ENCODE measurements at regions not wholly inside any gene's neighbourhood (a gene's known extent, or its start where the extent isn't known, plus 50 kb on each side); places are given as distances from the start of the nearest gene placed in this dataset.

DNA sequence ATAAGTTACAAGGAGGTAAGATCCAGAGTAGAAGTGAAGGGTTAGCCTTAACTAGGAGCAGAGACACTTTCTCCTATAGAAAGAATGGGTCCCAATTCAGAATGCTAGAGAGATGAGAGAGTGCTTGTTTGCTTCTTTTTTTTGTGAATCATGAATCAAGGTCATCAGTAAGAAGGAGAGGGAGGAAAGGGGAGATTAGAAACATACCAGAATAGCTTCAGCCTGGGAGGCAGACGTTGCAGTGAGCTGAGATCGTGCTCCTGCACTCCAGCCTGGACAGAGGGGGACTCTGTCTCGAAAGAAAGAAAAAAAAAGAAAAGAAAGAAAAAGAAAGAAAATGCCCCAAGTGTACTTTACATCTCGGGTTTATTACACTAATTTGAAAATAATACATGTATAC is 55.8 kb upstream of the SLC35F5 start:
- TF ChIP-seq, protein P1, sequence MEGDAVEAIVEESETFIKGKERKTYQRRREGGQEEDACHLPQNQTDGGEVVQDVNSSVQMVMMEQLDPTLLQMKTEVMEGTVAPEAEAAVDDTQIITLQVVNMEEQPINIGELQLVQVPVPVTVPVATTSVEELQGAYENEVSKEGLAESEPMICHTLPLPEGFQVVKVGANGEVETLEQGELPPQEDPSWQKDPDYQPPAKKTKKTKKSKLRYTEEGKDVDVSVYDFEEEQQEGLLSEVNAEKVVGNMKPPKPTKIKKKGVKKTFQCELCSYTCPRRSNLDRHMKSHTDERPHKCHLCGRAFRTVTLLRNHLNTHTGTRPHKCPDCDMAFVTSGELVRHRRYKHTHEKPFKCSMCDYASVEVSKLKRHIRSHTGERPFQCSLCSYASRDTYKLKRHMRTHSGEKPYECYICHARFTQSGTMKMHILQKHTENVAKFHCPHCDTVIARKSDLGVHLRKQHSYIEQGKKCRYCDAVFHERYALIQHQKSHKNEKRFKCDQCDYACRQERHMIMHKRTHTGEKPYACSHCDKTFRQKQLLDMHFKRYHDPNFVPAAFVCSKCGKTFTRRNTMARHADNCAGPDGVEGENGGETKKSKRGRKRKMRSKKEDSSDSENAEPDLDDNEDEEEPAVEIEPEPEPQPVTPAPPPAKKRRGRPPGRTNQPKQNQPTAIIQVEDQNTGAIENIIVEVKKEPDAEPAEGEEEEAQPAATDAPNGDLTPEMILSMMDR (conservative IDR thresholded peaks at IDR 0.05; ENCODE audit: low read depth, low read length), result no peak
- no peak for TF ChIP-seq EZH2phosphoT487 (IDR thresholded peaks at IDR 0.05; ENCODE audit: borderline replicate concordance, low read length)
- no peak for TF ChIP-seq EZH2 (IDR thresholded peaks at IDR 0.05; ENCODE audit: low read length, unreplicated experiment)

Data from PC-3 (cell line).